NCI-H524 treated with DMSO at 0.1 percent for 48 hours (cell line): ENCODE measurements at regions not wholly inside any gene's neighbourhood (a gene's known extent, or its start where the extent isn't known, plus 50 kb on each side); places are given as distances from the start of the nearest gene placed in this dataset.
"Not testable (repeated sequence)": the region's sequence is repeated elsewhere in the genome, so short reads cannot be mapped to it uniquely, and the experiment has no call there.

Source experiments
- DNase-seq: peaks from one replicate; lab custom pipeline; 2025; lab: John Stamatoyannopoulos, UW

DNA sequence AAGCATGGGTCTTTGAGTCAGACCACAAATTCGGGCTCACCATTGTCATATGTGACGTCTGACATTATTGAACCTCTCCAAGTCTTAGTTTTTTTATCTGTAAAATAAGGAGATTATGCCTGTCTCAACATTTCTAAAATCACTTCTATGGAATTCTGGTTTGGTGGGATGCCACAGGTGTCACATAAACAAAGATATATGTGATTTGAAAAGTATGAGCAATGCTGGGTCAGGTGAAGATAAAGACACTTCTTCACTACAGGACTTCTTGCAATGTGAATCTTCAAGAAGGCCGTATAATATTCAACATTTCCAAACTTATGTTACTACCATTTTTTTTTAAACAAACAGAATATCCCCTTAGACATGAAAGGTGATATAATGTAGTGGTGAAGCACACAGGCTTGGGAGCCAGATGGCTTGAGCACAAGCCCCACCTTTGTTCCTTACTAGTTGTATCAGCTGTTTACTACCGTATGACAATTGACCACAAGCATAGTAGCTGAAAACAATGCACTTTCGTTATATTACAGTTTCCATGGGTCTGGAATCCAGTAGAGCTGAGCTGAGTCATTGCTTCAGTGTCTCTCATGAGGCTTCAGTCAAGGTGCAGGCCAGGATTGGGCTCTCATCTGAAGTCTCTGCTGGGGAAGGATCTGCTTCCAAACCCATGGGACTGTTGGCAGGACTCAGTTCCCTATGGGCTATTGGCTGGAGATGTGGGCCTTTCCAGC lies 87.7 kb downstream of the UTP18 start:
- no peak for DNase-seq

DNA sequence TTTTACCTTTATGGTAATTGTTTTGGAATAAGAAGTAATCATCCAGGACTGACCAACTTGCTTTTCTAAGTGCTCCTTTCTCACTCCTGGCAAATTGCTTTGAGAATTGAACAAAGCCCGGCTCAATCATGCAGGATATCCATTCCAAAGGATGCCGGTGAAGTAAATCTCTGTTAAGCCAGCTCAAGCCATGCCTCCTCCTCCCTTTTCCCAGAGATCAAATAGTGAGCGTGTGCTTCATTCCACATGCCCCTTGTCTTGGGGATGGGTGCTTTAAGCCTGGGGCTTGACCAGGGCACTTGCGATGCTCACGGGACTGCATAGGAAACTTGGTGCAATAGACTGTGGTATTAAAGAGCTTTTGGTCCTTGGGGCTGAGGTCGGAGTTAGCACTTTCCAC lies 90.7 kb downstream of the UTP18 start:
- no peak for DNase-seq

GRCh38 chr17:51351890-51352289 lies 91.5 kb downstream of the UTP18 start:
- no peak for DNase-seq

GRCh38 chr17:51352798-51353197 lies 92.5 kb downstream of the UTP18 start:
- no peak for DNase-seq

- DNase-seq = no peak
These were observed 93.0 kb downstream of the UTP18 start for GRCh38 chr17:51353296-51353695.

GRCh38 chr17:51354936-51355335 lies 94.6 kb downstream of the UTP18 start:
- no peak for DNase-seq

DNA sequence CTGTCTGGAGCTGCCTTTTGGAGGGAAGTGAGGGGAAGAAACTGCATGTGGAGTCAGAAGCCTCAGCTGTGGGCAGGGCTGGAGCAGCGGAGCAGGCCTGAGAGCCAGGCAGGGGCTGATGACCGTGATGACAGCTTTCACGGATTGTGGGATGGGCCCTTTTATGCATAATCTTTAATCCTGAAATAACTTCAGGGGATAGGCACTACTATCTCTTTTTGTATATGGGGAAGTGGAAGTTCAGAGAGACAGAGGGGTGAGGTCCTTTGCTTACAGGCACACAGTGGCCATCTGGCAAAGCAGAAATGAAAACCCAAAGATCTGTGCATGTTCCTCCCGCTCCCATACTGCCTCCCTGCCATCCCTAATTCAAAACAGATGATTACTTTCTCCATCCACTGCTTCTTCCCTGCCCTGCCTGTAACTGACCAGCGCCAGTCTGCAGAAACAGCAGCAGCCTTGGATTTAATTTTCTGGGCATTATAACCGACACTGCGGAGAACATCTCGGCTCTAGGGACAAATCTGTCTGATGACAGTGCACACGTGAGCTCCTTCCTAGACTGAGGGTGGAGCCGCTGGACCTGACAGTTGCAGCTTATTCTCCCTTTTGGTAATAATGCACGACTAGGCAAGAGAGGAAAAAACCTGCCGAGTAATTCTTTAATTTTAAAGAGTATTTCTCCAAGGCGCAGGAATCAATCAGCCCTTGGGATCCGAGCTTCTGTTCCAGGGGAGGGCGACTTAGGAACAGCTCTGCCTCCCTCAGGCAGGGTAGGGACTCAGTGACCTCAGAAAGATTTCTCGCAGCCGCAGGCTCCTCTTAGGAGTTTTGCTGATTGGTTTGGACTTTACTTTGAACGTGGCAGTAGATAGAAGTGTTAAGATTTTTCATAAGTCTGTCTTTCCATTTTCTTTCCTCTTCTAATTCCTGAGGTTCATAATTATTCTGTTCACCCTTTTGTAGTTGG lies 95.4 kb downstream of the UTP18 start:
- no peak for DNase-seq

- DNase-seq = no peak
These were observed 98.7 kb downstream of the UTP18 start for GRCh38 chr17:51359055-51359454.

- DNase-seq = no peak
These were observed 102.7 kb downstream of the UTP18 start for GRCh38 chr17:51362811-51363585.

DNA sequence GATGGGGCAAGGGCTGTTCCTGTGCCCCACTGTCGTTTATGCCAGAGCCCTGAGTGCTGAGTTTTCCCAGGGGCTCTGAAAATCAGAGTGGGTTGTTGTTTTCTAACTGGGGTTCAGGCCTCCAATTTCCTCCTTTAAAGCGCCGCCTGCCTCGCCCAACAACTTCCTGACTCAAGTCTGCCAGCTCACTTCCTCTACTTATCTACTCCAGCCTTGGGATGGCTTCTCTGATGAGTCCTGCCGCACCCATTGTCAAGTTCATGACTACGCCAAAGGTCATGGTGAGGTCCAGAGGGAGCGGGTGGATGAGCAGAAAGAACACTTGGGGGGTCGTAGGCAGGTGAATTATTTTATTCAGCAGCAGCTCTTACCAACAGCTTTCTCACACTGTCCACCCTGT lies 104.7 kb downstream of the UTP18 start:
- no peak for DNase-seq

DNA sequence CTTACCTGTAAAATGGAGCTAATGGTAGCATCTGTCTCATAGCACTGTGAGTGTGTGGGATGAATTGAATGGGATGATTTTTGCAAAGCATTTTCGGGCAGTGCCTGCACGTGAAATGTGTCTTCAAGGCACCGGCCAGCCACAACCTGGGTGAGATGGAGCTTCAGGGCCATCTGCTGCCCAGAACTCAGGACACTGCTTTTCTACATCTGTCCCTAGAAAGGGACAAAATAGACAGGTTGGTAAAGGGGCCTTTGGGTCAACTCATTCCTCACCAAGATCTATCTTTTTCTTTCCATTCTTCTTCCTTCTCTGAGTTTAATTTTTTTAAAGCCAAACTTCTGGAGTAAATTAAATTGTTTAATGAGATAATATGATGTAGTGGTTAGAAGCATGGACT lies 106.5 kb downstream of the UTP18 start:
- DNase-seq = no peak

GRCh38 chr17:51367836-51368235 lies 107.5 kb downstream of the UTP18 start:
- DNase-seq = not testable (repeated sequence)

DNA sequence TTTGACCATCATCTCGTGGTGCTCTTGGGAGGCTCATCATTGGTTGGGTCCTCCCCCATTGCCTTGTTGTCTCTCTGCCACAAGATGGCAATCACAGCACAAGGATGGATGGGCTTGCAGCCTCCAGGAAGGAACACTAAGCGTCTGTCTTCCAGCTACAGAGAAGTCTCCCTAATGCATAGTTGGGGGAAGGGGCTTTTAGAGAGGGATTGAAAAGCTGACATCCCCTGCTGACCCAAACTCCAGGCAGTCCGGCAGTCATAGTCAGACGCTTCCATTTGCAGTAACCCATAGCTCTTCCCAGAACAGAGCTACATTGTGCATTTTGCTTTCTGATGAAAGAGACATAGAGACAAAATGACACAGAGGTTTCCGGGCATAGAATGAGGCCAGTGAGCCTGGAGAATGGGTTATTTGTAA lies 111.4 kb downstream of the UTP18 start:
- DNase-seq = peak; percentile 40

DNA sequence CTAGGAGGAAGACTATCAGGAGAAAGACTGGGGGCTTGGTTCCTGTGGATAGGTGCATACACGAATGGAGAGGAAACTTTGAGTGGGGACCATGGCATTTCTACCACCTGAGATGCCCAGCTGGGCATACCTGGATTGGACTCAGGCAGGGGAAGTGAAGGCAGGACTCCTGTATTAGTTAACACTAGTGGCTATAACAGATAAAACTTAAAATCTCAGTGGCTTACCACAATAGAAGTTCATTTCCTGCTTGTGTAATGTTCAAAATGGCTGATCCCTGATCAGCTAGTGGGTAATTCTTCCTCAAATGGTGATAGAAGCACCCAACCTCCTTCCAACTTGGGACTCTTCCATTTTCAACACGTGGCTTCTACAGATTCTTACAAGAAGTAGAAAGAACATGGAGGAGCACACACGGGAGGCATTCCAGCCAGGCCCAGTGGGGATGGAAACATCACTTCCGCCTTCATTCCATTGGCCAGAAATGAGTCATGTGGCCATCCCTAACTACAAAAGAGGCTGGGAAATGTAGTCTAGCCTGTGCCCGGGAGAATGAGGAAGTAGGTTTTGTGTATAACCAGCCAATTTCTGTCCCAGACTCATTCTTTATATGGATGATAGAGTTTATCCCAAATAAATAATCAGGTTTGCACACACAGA lies 112.1 kb downstream of the UTP18 start:
- no peak for DNase-seq

- DNase-seq = no peak
These were observed 113.3 kb downstream of the UTP18 start for GRCh38 chr17:51373489-51374152.

GRCh38 chr17:51374209-51374608 lies 113.9 kb downstream of the UTP18 start:
- DNase-seq = no peak

DNA sequence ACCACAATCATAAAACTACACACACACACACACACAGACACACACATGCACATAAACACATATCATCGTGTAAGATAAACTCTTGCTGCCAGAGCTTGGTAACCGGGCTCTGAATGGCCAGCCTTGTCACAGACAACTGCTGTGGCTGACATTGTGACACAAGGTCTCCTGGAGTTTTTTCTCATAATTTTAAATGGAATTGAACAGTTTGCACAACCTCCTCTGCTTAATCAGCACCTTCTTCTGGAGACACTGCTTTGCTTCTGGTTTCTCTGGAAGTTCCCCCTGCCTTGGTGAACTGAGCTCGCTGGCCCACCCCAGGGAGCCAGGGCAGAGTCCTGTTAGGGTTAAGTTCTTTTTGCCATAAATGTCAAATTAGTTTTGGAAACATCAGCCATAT lies 115.4 kb downstream of the UTP18 start:
- no peak for DNase-seq

DNA sequence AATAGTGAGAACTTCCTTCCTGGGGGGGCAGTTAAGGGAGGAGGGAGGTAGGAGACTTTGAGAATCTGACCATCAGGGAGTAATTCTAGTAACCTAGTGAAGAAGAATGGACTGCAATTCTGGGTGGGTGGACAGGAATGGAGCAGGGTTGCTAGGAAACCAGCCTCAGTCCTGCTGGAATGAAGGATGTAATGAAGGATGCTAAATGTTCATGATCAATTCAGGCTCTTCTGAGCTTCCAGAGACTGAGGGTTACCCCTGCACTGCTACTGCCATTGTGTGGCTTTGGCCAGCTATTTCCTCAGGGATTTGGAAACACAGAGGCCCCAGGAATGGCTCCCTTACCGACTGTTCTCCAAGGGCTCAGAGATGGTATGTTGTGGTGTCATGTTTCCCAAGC lies 116.4 kb downstream of the UTP18 start:
- no peak for DNase-seq

GRCh38 chr17:51381262-51381661 lies 120.9 kb downstream of the UTP18 start:
- DNase-seq = no peak

GRCh38 chr17:51385208-51385607 lies 124.9 kb downstream of the UTP18 start:
- DNase-seq = no peak

DNA sequence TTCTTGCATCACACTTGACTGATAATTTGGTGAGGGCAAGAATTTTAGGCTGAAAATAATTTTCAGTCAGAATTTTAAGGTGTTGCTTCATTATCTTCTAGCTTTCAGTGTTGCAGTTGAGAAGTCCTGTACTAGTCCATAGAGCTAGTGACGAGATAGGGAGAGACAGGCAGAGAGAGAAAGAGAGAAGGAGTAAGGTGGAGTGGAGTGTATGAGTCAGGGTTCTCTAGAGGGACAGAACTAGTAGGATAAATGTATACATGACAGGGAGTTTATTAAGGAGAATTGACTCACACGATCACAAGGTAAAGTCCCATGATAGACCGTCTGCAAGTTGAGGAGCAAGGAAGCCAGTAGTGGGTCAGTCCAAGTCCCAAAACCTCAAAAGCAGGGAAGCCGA lies 127.2 kb downstream of the UTP18 start:
- no peak for DNase-seq
